Type B pancreatic cell (in vitro differentiated cells): ENCODE measurements at regions not wholly inside any gene's neighbourhood (a gene's known extent, or its start where the extent isn't known, plus 50 kb on each side); places are given as distances from the start of the nearest gene placed in this dataset.
A peak's percentile ranks its signal among the peaks of the same experiment; 100 is the strongest.

Experiments used
- DNase-seq: peaks from one replicate; pipeline ENCODE4 v3.0.0; 2021; ENCODE audit warnings: mixed read lengths; ENCODE audit not compliant: unreplicated experiment; ENCODE audit errors: extremely low spot score
- H3K27ac Mint-ChIP-seq: 2 replicates; pipeline ENCODE4 v1.8.0; 2021; ENCODE audit warnings: mild to moderate bottlenecking, mixed read lengths
- H3K27me3 Mint-ChIP-seq: 2 replicates; pipeline ENCODE4 v1.8.0; 2021; ENCODE audit warnings: mixed read lengths
- H3K36me3 Mint-ChIP-seq: 2 replicates; pipeline ENCODE4 v1.8.0; 2021; ENCODE audit warnings: mixed read lengths
- H3K4me1 Mint-ChIP-seq: one replicate; pipeline ENCODE4 v1.8.0; 2021; ENCODE audit warnings: mixed read lengths; ENCODE audit not compliant: unreplicated experiment
- H3K4me3 Mint-ChIP-seq: 2 replicates; pipeline ENCODE4 v1.8.0; 2021; ENCODE audit warnings: mild to moderate bottlenecking, mixed read lengths
- H3K9me3 Mint-ChIP-seq: 2 replicates; pipeline ENCODE4 v1.8.0; 2021; ENCODE audit warnings: mixed read lengths
- TF ChIP-seq, protein P1 (sequence below): fragments of 200-600 bp; sonication (generic); conservative IDR thresholded peaks from 2 replicates; pipeline ENCODE4 v1.5.0; 2021; ENCODE audit warnings: antibody characterized with exemption, mild to moderate bottlenecking

DNA sequence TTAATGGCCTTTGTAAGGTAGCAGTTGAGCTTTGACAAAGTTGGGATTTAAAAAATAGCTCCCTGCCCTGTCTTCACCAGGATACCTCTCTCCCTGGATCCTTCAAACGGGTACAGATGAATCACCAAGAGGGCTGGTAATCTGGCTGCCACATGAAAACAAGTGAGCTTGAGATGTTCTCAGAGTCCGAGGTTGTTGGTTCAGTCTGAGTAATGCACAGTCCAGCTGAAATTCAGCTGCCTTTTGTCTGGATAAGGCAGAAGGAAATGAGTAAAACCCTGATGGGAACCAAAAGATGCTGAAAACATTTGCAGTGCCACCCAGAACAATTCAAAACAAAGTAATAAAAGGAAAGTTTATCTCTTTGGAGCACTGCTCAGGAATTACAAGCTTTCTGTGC lies 86.8 kb downstream of the GJA1 start:
- peaks cover 5% of the 10 kb centered on the region for H3K9me3 Mint-ChIP-seq
- H3K27ac Mint-ChIP-seq = no peak overlapping the region
- TF ChIP-seq, protein P1, sequence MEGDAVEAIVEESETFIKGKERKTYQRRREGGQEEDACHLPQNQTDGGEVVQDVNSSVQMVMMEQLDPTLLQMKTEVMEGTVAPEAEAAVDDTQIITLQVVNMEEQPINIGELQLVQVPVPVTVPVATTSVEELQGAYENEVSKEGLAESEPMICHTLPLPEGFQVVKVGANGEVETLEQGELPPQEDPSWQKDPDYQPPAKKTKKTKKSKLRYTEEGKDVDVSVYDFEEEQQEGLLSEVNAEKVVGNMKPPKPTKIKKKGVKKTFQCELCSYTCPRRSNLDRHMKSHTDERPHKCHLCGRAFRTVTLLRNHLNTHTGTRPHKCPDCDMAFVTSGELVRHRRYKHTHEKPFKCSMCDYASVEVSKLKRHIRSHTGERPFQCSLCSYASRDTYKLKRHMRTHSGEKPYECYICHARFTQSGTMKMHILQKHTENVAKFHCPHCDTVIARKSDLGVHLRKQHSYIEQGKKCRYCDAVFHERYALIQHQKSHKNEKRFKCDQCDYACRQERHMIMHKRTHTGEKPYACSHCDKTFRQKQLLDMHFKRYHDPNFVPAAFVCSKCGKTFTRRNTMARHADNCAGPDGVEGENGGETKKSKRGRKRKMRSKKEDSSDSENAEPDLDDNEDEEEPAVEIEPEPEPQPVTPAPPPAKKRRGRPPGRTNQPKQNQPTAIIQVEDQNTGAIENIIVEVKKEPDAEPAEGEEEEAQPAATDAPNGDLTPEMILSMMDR = no peak
- H3K36me3 Mint-ChIP-seq = no peaks in the 10 kb centered on the region
- no peak for DNase-seq
- H3K4me1 Mint-ChIP-seq = peaks cover 28% of the 10 kb centered on the region
- no peak overlapping the region for H3K4me3 Mint-ChIP-seq
- H3K27me3 Mint-ChIP-seq = no peaks in the 10 kb centered on the region

DNA sequence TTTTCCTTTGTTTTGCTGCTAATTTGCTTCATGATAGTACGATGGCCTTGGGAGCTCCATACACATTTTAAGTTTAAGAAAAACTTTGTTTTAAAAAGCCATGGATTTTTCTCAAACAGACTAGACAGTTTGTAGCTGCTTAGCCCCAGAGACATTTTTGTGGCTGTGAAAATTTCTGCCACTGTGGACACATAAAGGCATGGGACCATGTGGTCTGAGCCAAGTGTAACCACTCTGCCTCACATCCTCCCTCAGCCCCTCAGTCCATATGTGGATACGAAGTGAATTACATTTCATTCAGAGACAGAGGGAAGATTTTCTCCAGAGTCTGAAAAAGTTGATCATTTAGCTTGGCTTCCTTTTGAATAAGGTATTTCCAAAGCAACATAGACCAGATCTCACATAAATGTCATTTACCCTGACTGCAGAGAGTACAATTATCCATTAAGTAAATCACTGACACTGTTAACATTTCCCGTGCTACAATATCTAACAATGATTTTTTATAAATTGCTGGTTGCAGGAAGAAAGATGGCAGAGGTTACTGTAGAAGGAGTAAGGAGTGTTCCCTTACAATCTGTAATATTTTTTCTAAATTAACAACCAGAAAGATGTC lies 87.4 kb downstream of the GJA1 start:
- no peak overlapping the region for H3K27ac Mint-ChIP-seq
- DNase-seq = no peak
- H3K27me3 Mint-ChIP-seq = no peaks in the 10 kb centered on the region
- H3K4me3 Mint-ChIP-seq = no peak overlapping the region
- TF ChIP-seq, protein P1 = no peak
- peaks cover 5% of the 10 kb centered on the region for H3K9me3 Mint-ChIP-seq
- H3K36me3 Mint-ChIP-seq = no peaks in the 10 kb centered on the region
- peaks cover 28% of the 10 kb centered on the region for H3K4me1 Mint-ChIP-seq

DNA sequence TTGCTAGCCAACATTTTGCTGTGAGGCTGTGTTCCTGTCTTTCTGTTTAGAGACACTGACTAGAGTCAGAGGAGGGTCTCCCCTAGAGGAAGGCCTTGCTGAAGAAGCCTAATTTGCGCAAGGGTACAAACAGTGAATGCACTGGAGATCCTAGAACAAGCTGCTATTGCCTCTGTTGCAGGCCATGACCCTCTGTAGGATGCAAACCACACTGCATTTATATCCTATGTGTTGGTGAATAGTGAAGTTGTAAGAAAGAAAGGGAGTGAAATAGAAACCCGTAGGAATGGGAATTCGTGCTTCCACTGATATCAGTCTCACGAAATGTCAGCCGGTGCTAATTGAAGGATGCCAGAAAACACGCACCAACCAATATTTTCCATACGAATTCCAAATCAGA lies 88.2 kb downstream of the GJA1 start:
- DNase-seq = no peak
- no peak overlapping the region for H3K4me3 Mint-ChIP-seq
- H3K27ac Mint-ChIP-seq = no peak overlapping the region
- no peaks in the 10 kb centered on the region for H3K27me3 Mint-ChIP-seq
- H3K4me1 Mint-ChIP-seq = peaks cover 28% of the 10 kb centered on the region
- H3K36me3 Mint-ChIP-seq = no peaks in the 10 kb centered on the region
- peaks cover 5% of the 10 kb centered on the region for H3K9me3 Mint-ChIP-seq
- TF ChIP-seq, protein P1 = no peak

DNA sequence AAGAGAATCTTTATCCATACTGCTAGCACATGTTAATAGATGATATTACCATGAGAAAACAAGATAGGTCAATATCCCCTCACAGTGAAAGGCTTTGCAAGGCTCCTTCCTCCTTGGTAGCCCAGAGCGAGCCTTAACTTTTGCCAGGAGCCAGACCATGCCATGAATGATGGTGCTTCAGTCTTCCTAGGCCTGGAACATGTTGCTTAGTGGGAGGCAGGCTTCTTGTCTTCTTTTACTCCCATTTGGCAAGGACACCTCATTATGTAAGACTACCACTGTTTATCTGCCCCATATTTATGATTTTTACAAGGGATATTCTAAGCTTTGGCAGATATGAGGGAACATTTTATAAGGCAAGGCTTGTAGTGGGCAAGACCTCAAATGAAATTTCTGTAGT lies 90.8 kb downstream of the GJA1 start:
- no peaks in the 10 kb centered on the region for H3K9me3 Mint-ChIP-seq
- H3K27me3 Mint-ChIP-seq = no peaks in the 10 kb centered on the region
- TF ChIP-seq, protein P1 = no peak
- no peak for DNase-seq
- H3K27ac Mint-ChIP-seq = no peak overlapping the region
- peaks cover 16% of the 10 kb centered on the region for H3K4me1 Mint-ChIP-seq
- H3K36me3 Mint-ChIP-seq = no peaks in the 10 kb centered on the region
- H3K4me3 Mint-ChIP-seq = no peak overlapping the region

DNA sequence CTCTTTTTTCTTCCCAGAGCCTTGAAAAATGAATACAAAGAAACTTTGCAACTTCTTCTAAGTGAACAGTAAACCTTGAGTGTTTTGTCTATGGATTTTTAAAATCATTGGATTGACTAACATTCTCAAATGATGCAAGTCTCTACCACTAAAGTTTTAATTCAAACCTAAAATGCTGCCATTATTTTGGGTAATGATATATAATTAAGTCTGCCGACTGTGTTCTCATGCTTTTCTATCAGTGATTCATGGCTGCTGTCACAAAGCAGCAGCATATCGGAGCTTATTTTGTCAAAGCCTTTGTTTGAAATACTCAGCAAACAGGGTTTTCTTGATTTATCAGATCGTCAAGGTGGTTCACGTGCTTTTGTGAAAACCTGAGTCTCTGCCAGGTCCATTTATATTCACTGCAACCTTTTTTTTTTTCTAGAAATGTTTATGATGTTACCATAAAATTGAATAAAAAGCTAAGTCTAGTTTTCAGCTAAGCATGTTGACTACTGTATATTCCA lies 96.3 kb downstream of the GJA1 start:
- no peaks in the 10 kb centered on the region for H3K36me3 Mint-ChIP-seq
- no peaks in the 10 kb centered on the region for H3K27me3 Mint-ChIP-seq
- TF ChIP-seq, protein P1 = no peak
- peaks cover 5% of the 10 kb centered on the region for H3K9me3 Mint-ChIP-seq
- H3K27ac Mint-ChIP-seq = peak overlapping the region; percentile 79
- DNase-seq = no peak
- peak overlapping the region; percentile 42 for H3K4me3 Mint-ChIP-seq
- H3K4me1 Mint-ChIP-seq = peaks cover 25% of the 10 kb centered on the region
